ENCODE measurements at regions not wholly inside any gene's neighbourhood (a gene's known extent, or its start where the extent isn't known, plus 50 kb on each side); places are given as distances from the start of the nearest gene placed in this dataset.

- Histone ChIP-seq H3K9me3 (replicated peaks) (no peaks in the 10 kb centered on the region), H3K36me3 (no peaks in the 10 kb centered on the region), H3K4me1 (no peaks in the 10 kb centered on the region), H3K27ac (replicated peaks) (no peak overlapping the region), H3K4me3 (no peak overlapping the region), H3K27me3 (ENCODE audit: low read depth) (peaks cover 6% of the 10 kb centered on the region)
- intact Hi-C loops (cut with micrococcal nuclease) = no loop called here
- no peak for DNase-seq
- TF ChIP-seq, protein P1, sequence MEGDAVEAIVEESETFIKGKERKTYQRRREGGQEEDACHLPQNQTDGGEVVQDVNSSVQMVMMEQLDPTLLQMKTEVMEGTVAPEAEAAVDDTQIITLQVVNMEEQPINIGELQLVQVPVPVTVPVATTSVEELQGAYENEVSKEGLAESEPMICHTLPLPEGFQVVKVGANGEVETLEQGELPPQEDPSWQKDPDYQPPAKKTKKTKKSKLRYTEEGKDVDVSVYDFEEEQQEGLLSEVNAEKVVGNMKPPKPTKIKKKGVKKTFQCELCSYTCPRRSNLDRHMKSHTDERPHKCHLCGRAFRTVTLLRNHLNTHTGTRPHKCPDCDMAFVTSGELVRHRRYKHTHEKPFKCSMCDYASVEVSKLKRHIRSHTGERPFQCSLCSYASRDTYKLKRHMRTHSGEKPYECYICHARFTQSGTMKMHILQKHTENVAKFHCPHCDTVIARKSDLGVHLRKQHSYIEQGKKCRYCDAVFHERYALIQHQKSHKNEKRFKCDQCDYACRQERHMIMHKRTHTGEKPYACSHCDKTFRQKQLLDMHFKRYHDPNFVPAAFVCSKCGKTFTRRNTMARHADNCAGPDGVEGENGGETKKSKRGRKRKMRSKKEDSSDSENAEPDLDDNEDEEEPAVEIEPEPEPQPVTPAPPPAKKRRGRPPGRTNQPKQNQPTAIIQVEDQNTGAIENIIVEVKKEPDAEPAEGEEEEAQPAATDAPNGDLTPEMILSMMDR (IDR thresholded peaks at IDR 0.05; ENCODE audit: borderline replicate concordance) = no peak
Observed at GRCh38 chr3:67077656-67078055, 79.5 kb downstream of the KBTBD8 start.

GRCh38 chr3:67082533-67083024 lies 84.5 kb downstream of the KBTBD8 start:
- H3K9me3 ChIP-seq (replicated peaks) = peaks cover 18% of the 10 kb centered on the region

GRCh38 chr3:67083277-67083676 lies 85.2 kb downstream of the KBTBD8 start:
- DNase-seq = no peak
- Histone ChIP-seq H3K4me3 (no peak overlapping the region), H3K27ac (replicated peaks) (no peak overlapping the region), H3K9me3 (replicated peaks) (peaks cover 25% of the 10 kb centered on the region), H3K4me1 (no peaks in the 10 kb centered on the region), H3K36me3 (no peaks in the 10 kb centered on the region), H3K27me3 (ENCODE audit: low read depth) (peaks cover 6% of the 10 kb centered on the region)
- TF ChIP-seq, protein P1 (IDR thresholded peaks at IDR 0.05; ENCODE audit: borderline replicate concordance) = no peak
- intact Hi-C loops (cut with micrococcal nuclease) = no loop called here

More at GRCh38 chr3:67082533-67083024, 84.5 kb downstream of the KBTBD8 start:
- no peak for DNase-seq
- TF ChIP-seq, protein P1 (IDR thresholded peaks at IDR 0.05; ENCODE audit: borderline replicate concordance) = no peak
- H3K27me3 ChIP-seq (ENCODE audit: low read depth) = peaks cover 6% of the 10 kb centered on the region
- intact Hi-C loops (cut with micrococcal nuclease) = no loop called here
- no peak overlapping the region for H3K4me3 ChIP-seq
- H3K4me1 ChIP-seq = no peaks in the 10 kb centered on the region
- H3K27ac ChIP-seq (replicated peaks) = no peak overlapping the region
- H3K36me3 ChIP-seq = no peaks in the 10 kb centered on the region

- no peak overlapping the region for H3K27ac ChIP-seq (replicated peaks)
- H3K4me3 ChIP-seq = no peak overlapping the region
- H3K4me1 ChIP-seq = no peaks in the 10 kb centered on the region
- no peaks in the 10 kb centered on the region for H3K27me3 ChIP-seq (ENCODE audit: low read depth)
- intact Hi-C loops (cut with micrococcal nuclease) = no loop called here
- peaks cover 36% of the 10 kb centered on the region for H3K9me3 ChIP-seq (replicated peaks)
- H3K36me3 ChIP-seq = no peaks in the 10 kb centered on the region
- TF ChIP-seq, protein P1 (IDR thresholded peaks at IDR 0.05; ENCODE audit: borderline replicate concordance) = no peak
- no peak for DNase-seq
Observed at GRCh38 chr3:67087788-67088187, 89.7 kb downstream of the KBTBD8 start.

DNA sequence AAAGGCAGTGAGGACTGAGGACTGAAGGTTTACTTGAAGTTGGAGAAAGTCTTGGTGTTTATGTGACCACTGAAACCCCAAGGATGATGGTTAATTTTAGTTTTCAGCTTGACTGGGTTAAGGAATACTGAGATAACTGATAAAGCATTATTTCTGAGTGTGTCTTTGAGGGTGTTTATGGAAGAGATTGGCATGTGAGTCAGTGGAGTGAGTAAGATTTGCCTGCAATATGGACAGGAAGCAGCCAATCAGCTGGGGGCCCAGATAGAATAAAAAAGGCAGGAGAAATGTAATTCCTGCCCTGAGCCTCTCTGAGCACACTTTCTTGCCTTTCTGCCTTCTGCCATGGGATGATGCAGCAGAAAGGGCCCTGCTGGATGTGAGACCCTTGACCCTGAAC lies 92.4 kb downstream of the KBTBD8 start:
- no peak for DNase-seq
- no peaks in the 10 kb centered on the region for H3K27me3 ChIP-seq (ENCODE audit: low read depth)
- intact Hi-C loops (cut with micrococcal nuclease) = no loop called here
- peaks cover 6% of the 10 kb centered on the region for H3K4me1 ChIP-seq
- no peak overlapping the region for H3K27ac ChIP-seq (replicated peaks)
- H3K36me3 ChIP-seq = no peaks in the 10 kb centered on the region
- H3K4me3 ChIP-seq = no peak overlapping the region
- H3K9me3 ChIP-seq (replicated peaks) = peaks cover 36% of the 10 kb centered on the region
- TF ChIP-seq, protein P1 (IDR thresholded peaks at IDR 0.05; ENCODE audit: borderline replicate concordance) = no peak
